ENCODE measurements at regions not wholly inside any gene's neighbourhood (a gene's known extent, or its start where the extent isn't known, plus 50 kb on each side); places are given as distances from the start of the nearest gene placed in this dataset.
"Not testable (repeated sequence)": the region's sequence is repeated elsewhere in the genome, so short reads cannot be mapped to it uniquely, and the experiment has no call there.

DNA sequence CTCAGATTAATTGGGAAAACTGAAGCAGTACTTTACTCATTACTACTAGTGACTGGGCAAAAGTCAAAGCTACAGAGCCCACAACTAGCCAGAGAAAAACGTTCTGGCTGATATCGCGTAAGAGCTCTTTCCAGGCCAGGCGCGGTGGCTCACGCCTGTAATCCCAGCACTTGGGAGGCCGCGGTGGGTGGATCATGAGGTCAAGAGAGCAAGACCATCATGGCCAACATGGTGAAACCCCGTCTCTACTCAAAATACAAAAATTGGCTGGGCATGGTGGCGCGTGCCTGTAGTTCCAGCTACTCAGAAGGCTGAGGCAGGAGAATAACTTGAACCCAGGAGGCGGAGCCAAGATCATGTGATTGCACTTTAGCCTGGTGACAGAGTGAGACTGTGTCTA is 71.8 kb upstream of the C10orf120 start:
- TF ChIP-seq POLR2A (IDR thresholded peaks at IDR 0.05); CTCF (IDR thresholded peaks at IDR 0.05 in 4 of 5, conservative IDR thresholded peaks at IDR 0.05 in 1 of 5): not testable (repeated sequence)
